AG09309 (cell line): ENCODE measurements at regions not wholly inside any gene's neighbourhood (a gene's known extent, or its start where the extent isn't known, plus 50 kb on each side); places are given as distances from the start of the nearest gene placed in this dataset.
A peak's percentile ranks its signal among the peaks of the same experiment; 100 is the strongest.

Experiments used
- DNase-seq: peaks from one replicate; pipeline ENCODE4 v3.0.0-alpha.2; 2010; ENCODE audit warnings: low read depth
- H3K4me3 ChIP-seq: 2 replicates; pipeline ENCODE4 v1.5.1; 2011; ENCODE audit warnings: mild to moderate bottlenecking, low read depth, low read length, moderate library complexity; ENCODE audit not compliant: control insufficient read depth
- CTCF ChIP-seq: IDR thresholded peaks from 2 replicates; pipeline ENCODE4 v1.5.1; 2011; ENCODE audit warnings: mild to moderate bottlenecking, low read depth, low read length, inconsistent platforms; ENCODE audit not compliant: insufficient read depth, control insufficient read depth; ENCODE audit errors: missing control alignments

- peak; percentile 13 for DNase-seq
- no peak for TF ChIP-seq CTCF
- peak overlapping the region; percentile 26 for H3K4me3 ChIP-seq
Measured at GRCh38 chr17:51372345-51373004, 112.1 kb downstream of the UTP18 start.

GRCh38 chr17:51373489-51374152 is 113.3 kb downstream of the UTP18 start:
- no peak overlapping the region for H3K4me3 ChIP-seq
- no peak for TF ChIP-seq CTCF
- no peak for DNase-seq

- DNase-seq, result no peak
- H3K4me3 ChIP-seq, result no peak overlapping the region
- no peak for TF ChIP-seq CTCF
Measured at GRCh38 chr17:51374209-51374608, 113.9 kb downstream of the UTP18 start.

GRCh38 chr17:51375771-51376170 is 115.4 kb downstream of the UTP18 start:
- DNase-seq, result no peak
- no peak overlapping the region for H3K4me3 ChIP-seq
- no peak for TF ChIP-seq CTCF

- no peak for TF ChIP-seq CTCF
- H3K4me3 ChIP-seq, result no peak overlapping the region
- no peak for DNase-seq
Measured at GRCh38 chr17:51376739-51377138, 116.4 kb downstream of the UTP18 start.

- no peak overlapping the region for H3K4me3 ChIP-seq
- no peak for TF ChIP-seq CTCF
- DNase-seq, result no peak
Measured at GRCh38 chr17:51381262-51381661, 120.9 kb downstream of the UTP18 start.
